ENCODE measurements at regions not wholly inside any gene's neighbourhood (a gene's known extent, or its start where the extent isn't known, plus 50 kb on each side); places are given as distances from the start of the nearest gene placed in this dataset.

GRCh38 chr4:127048376-127049044, 584.2 kb upstream of the INTU start:
- Histone ChIP-seq H3K27ac (replicated peaks) (no peak overlapping the region), H3K4me3 (replicated peaks; ENCODE audit: insufficient read depth, low read length) (no peak overlapping the region), H3K27me3 (ENCODE audit: insufficient read depth, poor library complexity, severe bottlenecking) (no peaks in the 10 kb centered on the region)
- no peak for TF ChIP-seq GABPA (IDR thresholded peaks at IDR 0.05; ENCODE audit: low read depth)
- no peak for TF ChIP-seq POLR2AphosphoS5 (IDR thresholded peaks at IDR 0.05; ENCODE audit: low read depth)
- no peak for TF ChIP-seq REST (IDR thresholded peaks at IDR 0.05; ENCODE audit: insufficient replicate concordance, low read depth)
- TF ChIP-seq CTCF (IDR thresholded peaks at IDR 0.05; ENCODE audit: insufficient read depth, low read length), result no peak
- TF ChIP-seq SPI1 (IDR thresholded peaks at IDR 0.05; ENCODE audit: borderline replicate concordance, low read depth), result no peak
- no peak for DNase-seq (ENCODE audit: low read depth in 1 of 2, low spot score in 1 of 2)

- no peak for TF ChIP-seq CTCF (IDR thresholded peaks at IDR 0.05; ENCODE audit: insufficient read depth, low read length)
- TF ChIP-seq POLR2AphosphoS5 (IDR thresholded peaks at IDR 0.05; ENCODE audit: low read depth), result no peak
- TF ChIP-seq REST (IDR thresholded peaks at IDR 0.05; ENCODE audit: insufficient replicate concordance, low read depth), result no peak
- no peak for TF ChIP-seq SPI1 (IDR thresholded peaks at IDR 0.05; ENCODE audit: borderline replicate concordance, low read depth)
- TF ChIP-seq GABPA (IDR thresholded peaks at IDR 0.05; ENCODE audit: low read depth), result no peak
- DNase-seq (ENCODE audit: low read depth in 1 of 2, low spot score in 1 of 2), result no peak
- H3K4me3 ChIP-seq (replicated peaks; ENCODE audit: insufficient read depth, low read length), result no peak overlapping the region
- H3K27me3 ChIP-seq (ENCODE audit: insufficient read depth, poor library complexity, severe bottlenecking), result no peaks in the 10 kb centered on the region
- H3K27ac ChIP-seq (replicated peaks), result no peak overlapping the region
Observed at GRCh38 chr4:127049526-127049925, 583.2 kb upstream of the INTU start.

- TF ChIP-seq CTCF (IDR thresholded peaks at IDR 0.05; ENCODE audit: insufficient read depth, low read length) (no peak), POLR2AphosphoS5 (IDR thresholded peaks at IDR 0.05; ENCODE audit: low read depth) (no peak), SPI1 (IDR thresholded peaks at IDR 0.05; ENCODE audit: borderline replicate concordance, low read depth) (no peak), GABPA (IDR thresholded peaks at IDR 0.05; ENCODE audit: low read depth) (no peak), REST (IDR thresholded peaks at IDR 0.05; ENCODE audit: insufficient replicate concordance, low read depth) (no peak)
- H3K27ac ChIP-seq (replicated peaks), result no peak overlapping the region
- no peak for DNase-seq (ENCODE audit: low read depth in 1 of 2, low spot score in 1 of 2)
Observed at GRCh38 chr4:127052742-127053141, 580.0 kb upstream of the INTU start.

More at GRCh38 chr4:127052742-127053141, 580.0 kb upstream of the INTU start:
- no peak overlapping the region for H3K4me3 ChIP-seq (replicated peaks; ENCODE audit: insufficient read depth, low read length)
- no peaks in the 10 kb centered on the region for H3K27me3 ChIP-seq (ENCODE audit: insufficient read depth, poor library complexity, severe bottlenecking)

Data from HL-60 (cell line).